Sigmoid colon (tissue), 3 donors: ENCODE measurements at regions not wholly inside any gene's neighbourhood (a gene's known extent, or its start where the extent isn't known, plus 50 kb on each side); places are given as distances from the start of the nearest gene placed in this dataset.

Source experiments
- CTCF ChIP-seq, 4 experiments: fragments of 450-650 bp in 3 of 4; fragments of 200-600 bp in 1 of 4; IDR thresholded peaks; one replicate each; pipeline ENCODE4 v1.5.1; 2016 to 2019; ENCODE audit warnings: antibody characterized with exemption in 4 of 4, mild to moderate bottlenecking in 3 of 4, moderate library complexity in 2 of 4
- POLR2A ChIP-seq, 2 donors: fragments of 450-650 bp; IDR thresholded peaks; one replicate each; pipeline ENCODE4 v1.6.1; 2016; ENCODE audit warnings: antibody characterized with exemption in 2 of 2, mild to moderate bottlenecking in 2 of 2, moderate library complexity in 2 of 2

DNA sequence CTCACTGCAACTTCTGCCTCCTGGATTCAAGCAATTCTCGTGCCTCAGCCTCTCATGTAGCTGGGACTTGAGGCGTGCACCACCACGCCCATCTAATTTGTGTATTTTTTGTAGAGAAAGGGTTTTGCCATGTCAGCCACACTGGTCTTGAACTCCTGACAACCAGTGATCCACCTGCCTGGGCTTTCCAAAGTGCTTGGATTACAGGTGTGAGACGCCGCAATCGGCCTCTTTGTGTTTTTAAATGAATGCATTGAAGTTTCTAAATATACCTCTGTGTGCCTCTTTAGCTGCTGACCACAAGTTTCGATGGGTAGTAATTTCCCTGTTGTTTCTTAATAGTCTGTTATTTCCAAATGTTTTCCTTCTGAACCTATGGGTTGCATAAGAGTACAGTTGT lies 765.3 kb upstream of the GRIA3 start:
- TF ChIP-seq CTCF (IDR thresholded peaks at IDR 0.05) (no peak), POLR2A (IDR thresholded peaks at IDR 0.05) (no peak)
